ENCODE measurements at regions not wholly inside any gene's neighbourhood (a gene's known extent, or its start where the extent isn't known, plus 50 kb on each side); places are given as distances from the start of the nearest gene placed in this dataset.
"Not testable (repeated sequence)": the region's sequence is repeated elsewhere in the genome, so short reads cannot be mapped to it uniquely, and the experiment has no call there.

GRCh38 chr2:139424101-139424500 is 643.9 kb upstream of the NXPH2 start:
- 2% methylated on average over 2 of the region's 2 CpGs for WGBS (ENCODE audit: low lambda C conversion rate)
- Histone ChIP-seq H3K79me2 (ENCODE audit: insufficient read depth) (no peaks in the 10 kb centered on the region), H3K9me2 (no peaks in the 10 kb centered on the region), H3K9me3 (no peaks in the 10 kb centered on the region), H3K9ac (no peak overlapping the region), H2AFZ (ENCODE audit: low read depth) (no peak overlapping the region), H3K4me2 (no peak overlapping the region), H3F3A (replicated peaks; ENCODE audit: insufficient read depth) (no peaks in the 10 kb centered on the region), H3K27ac (ENCODE audit: low read depth in 2 of 2, low read length in 1 of 2) (no peak overlapping the region), H4K20me1 (ENCODE audit: insufficient read depth) (no peaks in the 10 kb centered on the region), H3K4me3 (ENCODE audit: low read depth in 2 of 2, low read length in 1 of 2) (no peak overlapping the region), H3K36me3 (replicated peaks in 1 of 2; ENCODE audit: control insufficient read depth in 1 of 2, insufficient read depth in 2 of 2, low read length in 1 of 2) (no peaks in the 10 kb centered on the region), H3K4me1 (ENCODE audit: control insufficient read depth in 1 of 2, insufficient read depth in 2 of 2, low read depth in 1 of 2, low read length in 1 of 2) (no peaks in the 10 kb centered on the region), H3K27me3 (ENCODE audit: insufficient read depth) (no peaks in the 10 kb centered on the region)
- CTCF ChIA-PET, result no interaction called here
- POLR2A ChIA-PET, result no interaction called here
- TF ChIP-seq MEF2A (IDR thresholded peaks at IDR 0.05; ENCODE audit: borderline replicate concordance, low read depth) (no peak), USF2 (IDR thresholded peaks at IDR 0.05; ENCODE audit: borderline replicate concordance, low read depth, low read length) (no peak), RCOR1 (IDR thresholded peaks at IDR 0.05; ENCODE audit: low read length) (no peak), FOXM1 (IDR thresholded peaks at IDR 0.05; ENCODE audit: low read depth) (no peak), RFX5 (IDR thresholded peaks at IDR 0.05; ENCODE audit: low read length) (no peak), RXRA (IDR thresholded peaks at IDR 0.05; ENCODE audit: borderline replicate concordance, low read depth) (no peak), EP300 (IDR thresholded peaks at IDR 0.05; ENCODE audit: borderline replicate concordance in 1 of 2, low read depth in 1 of 2, low read length in 1 of 2) (no peak), GABPA (IDR thresholded peaks at IDR 0.05; ENCODE audit: low read depth) (no peak)
- TF ChIP-seq, protein P1, sequence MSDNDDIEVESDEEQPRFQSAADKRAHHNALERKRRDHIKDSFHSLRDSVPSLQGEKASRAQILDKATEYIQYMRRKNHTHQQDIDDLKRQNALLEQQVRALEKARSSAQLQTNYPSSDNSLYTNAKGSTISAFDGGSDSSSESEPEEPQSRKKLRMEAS (IDR thresholded peaks at IDR 0.05; ENCODE audit: low read depth), result no peak
- no peak for DNase-seq

DNA sequence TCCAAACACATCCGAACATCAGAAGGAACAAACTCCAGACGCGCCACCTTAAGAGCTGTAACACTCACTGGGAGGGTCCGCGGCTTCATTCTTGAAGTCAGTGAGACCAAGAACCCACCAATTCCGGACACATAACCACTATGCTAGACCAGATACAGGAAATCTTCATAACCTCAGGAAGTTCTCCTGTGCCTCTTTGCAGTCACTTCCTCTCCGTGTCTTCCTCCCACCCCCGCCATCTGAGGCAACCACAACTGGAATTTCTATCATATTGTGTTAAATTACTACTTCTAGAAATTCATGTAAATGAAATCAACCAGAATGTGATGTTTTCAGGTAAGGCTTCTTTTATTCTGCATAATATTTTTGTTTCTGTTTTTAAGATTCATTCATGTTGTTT is 631.0 kb upstream of the NXPH2 start:
- H4K20me1 ChIP-seq (ENCODE audit: insufficient read depth), result no peaks in the 10 kb centered on the region
- no peaks in the 10 kb centered on the region for H3K36me3 ChIP-seq (replicated peaks in 1 of 2; ENCODE audit: control insufficient read depth in 1 of 2, insufficient read depth in 2 of 2, low read length in 1 of 2)
- no peak for TF ChIP-seq EZH2phosphoT487 (IDR thresholded peaks at IDR 0.05; ENCODE audit: borderline replicate concordance, low read depth)
- no peak for TF ChIP-seq GATA2 (CRISPR knock-in tag; IDR thresholded peaks at IDR 0.05)
- H3K79me2 ChIP-seq (ENCODE audit: insufficient read depth), result no peaks in the 10 kb centered on the region
- no peak overlapping the region for H3K4me2 ChIP-seq
- H3K27me3 ChIP-seq (ENCODE audit: insufficient read depth), result no peaks in the 10 kb centered on the region
- WGBS (ENCODE audit: low lambda C conversion rate), result 60% methylated on average over 6 of the region's 8 CpGs
- no peaks in the 10 kb centered on the region for H3K9me3 ChIP-seq
- H3K9ac ChIP-seq, result no peak overlapping the region
- H3K9me2 ChIP-seq, result no peaks in the 10 kb centered on the region
- no peaks in the 10 kb centered on the region for H3F3A ChIP-seq (replicated peaks; ENCODE audit: insufficient read depth)
- no peak overlapping the region for H3K4me3 ChIP-seq (ENCODE audit: low read depth in 2 of 2, low read length in 1 of 2)
- CTCF ChIA-PET, result no interaction called here
- no peak overlapping the region for H2AFZ ChIP-seq (ENCODE audit: low read depth)
- H3K4me1 ChIP-seq (ENCODE audit: control insufficient read depth in 1 of 2, insufficient read depth in 2 of 2, low read depth in 1 of 2, low read length in 1 of 2), result no peaks in the 10 kb centered on the region
- no peak for DNase-seq
- no peak overlapping the region for H3K27ac ChIP-seq (ENCODE audit: low read depth in 2 of 2, low read length in 1 of 2)
- POLR2A ChIA-PET, result no interaction called here

GRCh38 chr2:139410833-139411174 is 630.6 kb upstream of the NXPH2 start:
- DNase-seq; H3K9me3 ChIP-seq; H3K4me1 ChIP-seq (ENCODE audit: control insufficient read depth in 1 of 2, insufficient read depth in 2 of 2, low read depth in 1 of 2, low read length in 1 of 2); H2AFZ ChIP-seq (ENCODE audit: low read depth); H3K9ac ChIP-seq; H3K36me3 ChIP-seq (replicated peaks in 1 of 2; ENCODE audit: control insufficient read depth in 1 of 2, insufficient read depth in 2 of 2, low read length in 1 of 2); CTCF ChIA-PET; H3K27me3 ChIP-seq (ENCODE audit: insufficient read depth); H3F3A ChIP-seq (replicated peaks; ENCODE audit: insufficient read depth); H3K79me2 ChIP-seq (ENCODE audit: insufficient read depth); H3K9me2 ChIP-seq; H4K20me1 ChIP-seq (ENCODE audit: insufficient read depth); H3K27ac ChIP-seq (ENCODE audit: low read depth in 2 of 2, low read length in 1 of 2); H3K4me3 ChIP-seq (ENCODE audit: low read depth in 2 of 2, low read length in 1 of 2); POLR2A ChIA-PET; H3K4me2 ChIP-seq: not testable (repeated sequence)
- WGBS (ENCODE audit: low lambda C conversion rate), result 75% methylated on average over 13 of the region's 15 CpGs

GRCh38 chr2:139410147-139410832 is 630.1 kb upstream of the NXPH2 start:
- H3K27ac ChIP-seq (ENCODE audit: low read depth in 2 of 2, low read length in 1 of 2); H3K9me3 ChIP-seq; H4K20me1 ChIP-seq (ENCODE audit: insufficient read depth); H3K9me2 ChIP-seq; POLR2A ChIA-PET; H2AFZ ChIP-seq (ENCODE audit: low read depth); H3K79me2 ChIP-seq (ENCODE audit: insufficient read depth); H3K4me1 ChIP-seq (ENCODE audit: control insufficient read depth in 1 of 2, insufficient read depth in 2 of 2, low read depth in 1 of 2, low read length in 1 of 2); DNase-seq; H3K36me3 ChIP-seq (replicated peaks in 1 of 2; ENCODE audit: control insufficient read depth in 1 of 2, insufficient read depth in 2 of 2, low read length in 1 of 2); H3K27me3 ChIP-seq (ENCODE audit: insufficient read depth); H3K4me3 ChIP-seq (ENCODE audit: low read depth in 2 of 2, low read length in 1 of 2); H3K4me2 ChIP-seq; H3K9ac ChIP-seq; CTCF ChIA-PET; H3F3A ChIP-seq (replicated peaks; ENCODE audit: insufficient read depth): not testable (repeated sequence)
- 69% methylated on average over 7 of the region's 45 CpGs for WGBS (ENCODE audit: low lambda C conversion rate)

All from SK-N-SH (cell line).